Natural killer cell (primary cell): ENCODE measurements at regions not wholly inside any gene's neighbourhood (a gene's known extent, or its start where the extent isn't known, plus 50 kb on each side); places are given as distances from the start of the nearest gene placed in this dataset.

Experiments
- ATAC-seq, 3 donors: fragments of 150-1000 bp in 2 of 3; fragments of 200-7000 bp in 1 of 3; cut with Tn5 transposase; 1 replicate in 1 of 3; 2 replicates in 2 of 3; pipeline ENCODE4 v1.10.0; 2021; ENCODE audit warnings: mild to moderate bottlenecking in 2 of 3, moderate library complexity in 2 of 3
- DNase-seq, 2 donors: peaks; one replicate each; pipeline versions ENCODE4 v3.0.0 to v3.0.0-alpha.2; 2013 to 2021; ENCODE audit warnings: mixed read lengths in 1 of 2
- H3K27ac ChIP-seq: one replicate; pipeline ENCODE4 v1.5.1; 2013; ENCODE audit warnings: mild to moderate bottlenecking, low read length
- H3K27me3 ChIP-seq: one replicate; pipeline ENCODE4 v1.6.1; 2013; ENCODE audit warnings: low read length; ENCODE audit not compliant: control insufficient read depth, insufficient read depth
- H3K36me3 ChIP-seq: one replicate; pipeline ENCODE4 v1.6.1; 2013; ENCODE audit warnings: low read length; ENCODE audit not compliant: control insufficient read depth, insufficient read depth
- H3K4me1 ChIP-seq: one replicate; pipeline ENCODE4 v1.6.1; 2013; ENCODE audit warnings: low read length; ENCODE audit not compliant: control insufficient read depth, insufficient read depth
- H3K4me3 ChIP-seq: one replicate; pipeline ENCODE4 v1.5.1; 2013; ENCODE audit warnings: low read length
- H3K9me3 ChIP-seq: one replicate; pipeline ENCODE4 v1.6.1; 2013; ENCODE audit warnings: low read length; ENCODE audit not compliant: control insufficient read depth, insufficient read depth
- H3K27ac Mint-ChIP-seq, 2 donors: one replicate each; pipeline ENCODE4 v1.8.0; 2022; ENCODE audit warnings: mild to moderate bottlenecking in 2 of 2, mixed read lengths in 2 of 2, moderate library complexity in 1 of 2
- H3K27me3 Mint-ChIP-seq, 2 donors: one replicate each; pipeline ENCODE4 v1.8.0; 2022; ENCODE audit warnings: low read depth in 2 of 2, mixed read lengths in 2 of 2
- H3K36me3 Mint-ChIP-seq: one replicate; pipeline ENCODE4 v1.8.0; 2022; ENCODE audit warnings: mixed read lengths
- H3K4me1 Mint-ChIP-seq, 2 donors: one replicate each; pipeline ENCODE4 v1.8.0; 2022; ENCODE audit warnings: mixed read lengths in 2 of 2
- H3K4me3 Mint-ChIP-seq: one replicate; pipeline ENCODE4 v1.8.0; 2022; ENCODE audit warnings: mild to moderate bottlenecking, moderate library complexity, mixed read lengths
- H3K9me3 Mint-ChIP-seq, 2 donors: one replicate each; pipeline ENCODE4 v1.8.0; 2022; ENCODE audit warnings: mixed read lengths in 2 of 2
- WGBS: methylation state at CpG from one replicate; pipeline ENCODE4 v1.1.7; 2013; ENCODE audit warnings: missing lambda C conversion rate; ENCODE audit not compliant: insufficient coverage; 5-methylcytosine and 5-hydroxymethylcytosine counted together
- intact Hi-C: fragments of 100-400 bp; cut with micrococcal nuclease; formaldehyde crosslinking; loops from one replicate; pipeline ENCODE4 v1.14.2; 2022
- TF ChIP-seq, protein P1 (sequence below): fragments of 200-600 bp; IDR thresholded peaks from one replicate; pipeline ENCODE4 v1.8.0; 2022; ENCODE audit warnings: antibody characterized with exemption

- no peak overlapping the region for H3K4me3 ChIP-seq
- Mint-ChIP-seq H3K27me3 (peaks cover 3 to 16% of the 10 kb centered on the region in 2 donors), H3K4me3 (no peak overlapping the region), H3K9me3 (no peaks in the 10 kb centered on the region), H3K27ac (no peak overlapping the region), H3K36me3 (no peaks in the 10 kb centered on the region), H3K4me1 (no peaks in the 10 kb centered on the region)
- 65% methylated on average over 2 of the region's 2 CpGs for WGBS
- no peaks in the 10 kb centered on the region for H3K36me3 ChIP-seq
- DNase-seq (no peak), ATAC-seq (no peak)
- no peaks in the 10 kb centered on the region for H3K27me3 ChIP-seq
- no peaks in the 10 kb centered on the region for H3K9me3 ChIP-seq
- no peaks in the 10 kb centered on the region for H3K4me1 ChIP-seq
- intact Hi-C loops, result no loop called here
- no peak overlapping the region for H3K27ac ChIP-seq
- TF ChIP-seq, protein P1, sequence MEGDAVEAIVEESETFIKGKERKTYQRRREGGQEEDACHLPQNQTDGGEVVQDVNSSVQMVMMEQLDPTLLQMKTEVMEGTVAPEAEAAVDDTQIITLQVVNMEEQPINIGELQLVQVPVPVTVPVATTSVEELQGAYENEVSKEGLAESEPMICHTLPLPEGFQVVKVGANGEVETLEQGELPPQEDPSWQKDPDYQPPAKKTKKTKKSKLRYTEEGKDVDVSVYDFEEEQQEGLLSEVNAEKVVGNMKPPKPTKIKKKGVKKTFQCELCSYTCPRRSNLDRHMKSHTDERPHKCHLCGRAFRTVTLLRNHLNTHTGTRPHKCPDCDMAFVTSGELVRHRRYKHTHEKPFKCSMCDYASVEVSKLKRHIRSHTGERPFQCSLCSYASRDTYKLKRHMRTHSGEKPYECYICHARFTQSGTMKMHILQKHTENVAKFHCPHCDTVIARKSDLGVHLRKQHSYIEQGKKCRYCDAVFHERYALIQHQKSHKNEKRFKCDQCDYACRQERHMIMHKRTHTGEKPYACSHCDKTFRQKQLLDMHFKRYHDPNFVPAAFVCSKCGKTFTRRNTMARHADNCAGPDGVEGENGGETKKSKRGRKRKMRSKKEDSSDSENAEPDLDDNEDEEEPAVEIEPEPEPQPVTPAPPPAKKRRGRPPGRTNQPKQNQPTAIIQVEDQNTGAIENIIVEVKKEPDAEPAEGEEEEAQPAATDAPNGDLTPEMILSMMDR, result no peak
Observed at GRCh38 chr13:40231311-40231710, 435.1 kb downstream of the FOXO1 start.

DNA sequence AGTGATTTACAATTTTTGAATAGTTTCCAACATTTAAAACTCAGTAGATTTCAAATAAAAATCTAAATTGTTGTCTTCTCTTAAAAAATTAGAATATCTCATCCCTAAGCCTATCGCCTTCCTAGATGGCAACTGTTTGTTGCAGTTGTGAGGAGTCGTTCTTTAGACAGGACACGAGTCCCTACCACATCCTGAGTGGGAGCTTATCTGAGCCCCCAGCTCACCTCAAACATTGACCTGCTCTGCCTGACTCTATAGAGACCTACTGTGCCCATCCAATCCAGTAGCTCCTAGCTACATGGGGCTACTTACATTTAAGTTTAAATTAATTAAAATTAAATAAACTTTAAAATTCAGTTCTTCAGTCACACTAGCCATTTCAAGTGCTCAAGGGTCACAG, 434.7 kb downstream of the FOXO1 start:
- intact Hi-C loops, result no loop called here
- Histone ChIP-seq H3K4me3 (no peak overlapping the region), H3K9me3 (no peaks in the 10 kb centered on the region), H3K27me3 (no peaks in the 10 kb centered on the region), H3K4me1 (no peaks in the 10 kb centered on the region), H3K27ac (no peak overlapping the region), H3K36me3 (no peaks in the 10 kb centered on the region)
- H3K36me3 Mint-ChIP-seq, result no peaks in the 10 kb centered on the region
- no peak overlapping the region for H3K4me3 Mint-ChIP-seq
- peaks cover 3 to 16% of the 10 kb centered on the region in 2 donors for H3K27me3 Mint-ChIP-seq
- H3K27ac Mint-ChIP-seq, result no peak overlapping the region
- no peak for DNase-seq
- no peaks in the 10 kb centered on the region for H3K4me1 Mint-ChIP-seq
- no peak for ATAC-seq
- no peaks in the 10 kb centered on the region for H3K9me3 Mint-ChIP-seq
- 44% methylated on average over 3 of the region's 3 CpGs for WGBS
- TF ChIP-seq, protein P1, result no peak

DNA sequence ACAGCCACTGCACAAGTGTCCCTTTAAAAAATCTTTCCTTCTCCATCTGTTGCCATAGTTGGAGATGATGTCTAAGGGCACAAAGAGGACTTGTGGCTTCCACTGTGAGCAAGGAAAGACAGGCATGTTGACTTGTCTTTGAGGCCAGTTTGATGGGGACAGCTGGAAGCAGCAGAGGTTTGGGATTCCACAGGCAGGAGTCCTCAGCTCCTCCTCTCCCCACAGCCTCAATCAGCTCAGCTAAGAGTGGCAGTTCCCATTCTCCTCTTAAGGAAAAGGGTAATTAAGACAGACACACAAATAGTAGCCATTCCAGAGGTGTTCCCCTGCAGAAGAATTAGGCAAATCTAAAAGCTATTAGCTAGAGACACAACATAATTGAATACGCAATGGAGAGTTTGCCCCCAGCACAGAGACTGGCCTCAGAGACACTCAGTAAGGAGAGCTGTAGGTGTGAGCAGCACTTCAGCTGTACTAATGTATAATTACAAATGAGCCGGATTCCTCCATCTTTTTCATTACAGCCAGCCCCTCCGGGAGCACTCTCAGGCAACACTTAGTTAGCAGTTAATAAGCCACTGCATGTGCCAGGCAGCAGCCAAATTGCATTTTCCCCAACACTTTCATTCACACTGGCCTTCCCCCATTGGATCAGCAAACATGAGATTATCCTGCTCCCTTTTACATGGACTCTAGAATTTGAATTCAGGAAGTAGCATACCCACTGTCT, 434.0 kb downstream of the FOXO1 start:
- H3K4me1 Mint-ChIP-seq, result no peaks in the 10 kb centered on the region
- H3K36me3 ChIP-seq, result no peaks in the 10 kb centered on the region
- H3K9me3 ChIP-seq, result no peaks in the 10 kb centered on the region
- DNase-seq (no peak), ATAC-seq (no peak)
- no peaks in the 10 kb centered on the region for H3K27me3 ChIP-seq
- WGBS, result 96% methylated on average over 3 of the region's 3 CpGs
- no peak overlapping the region for H3K4me3 ChIP-seq
- H3K27me3 Mint-ChIP-seq, result peaks cover 3 to 16% of the 10 kb centered on the region in 2 donors
- intact Hi-C loops, result no loop called here
- no peak overlapping the region for H3K27ac ChIP-seq
- H3K4me1 ChIP-seq, result no peaks in the 10 kb centered on the region
- no peaks in the 10 kb centered on the region for H3K36me3 Mint-ChIP-seq
- TF ChIP-seq, protein P1, result no peak
- H3K27ac Mint-ChIP-seq, result no peak overlapping the region
- no peaks in the 10 kb centered on the region for H3K9me3 Mint-ChIP-seq
- H3K4me3 Mint-ChIP-seq, result no peak overlapping the region

- Mint-ChIP-seq H3K4me1 (no peaks in the 10 kb centered on the region), H3K36me3 (no peaks in the 10 kb centered on the region), H3K27me3 (peaks cover 3 to 16% of the 10 kb centered on the region in 2 donors), H3K4me3 (no peak overlapping the region), H3K27ac (no peak overlapping the region), H3K9me3 (no peaks in the 10 kb centered on the region)
- DNase-seq (no peak), ATAC-seq (no peak)
- intact Hi-C loops, result no loop called here
- 95% methylated on average over 7 of the region's 8 CpGs for WGBS
- H3K27me3 ChIP-seq, result no peaks in the 10 kb centered on the region
- no peak overlapping the region for H3K4me3 ChIP-seq
- no peaks in the 10 kb centered on the region for H3K4me1 ChIP-seq
- H3K27ac ChIP-seq, result no peak overlapping the region
- no peaks in the 10 kb centered on the region for H3K9me3 ChIP-seq
- H3K36me3 ChIP-seq, result no peaks in the 10 kb centered on the region
- TF ChIP-seq, protein P1, result no peak
Observed at GRCh38 chr13:40233731-40234195, 432.7 kb downstream of the FOXO1 start.
